DOHH2 (cell line): ENCODE measurements at regions not wholly inside any gene's neighbourhood (a gene's known extent, or its start where the extent isn't known, plus 50 kb on each side); places are given as distances from the start of the nearest gene placed in this dataset.

Experiments
- H3F3A ChIP-seq: fragments of 200-600 bp; sonication (generic), shearing (Covaris generic); 2 replicates; pipeline ENCODE4 v1.6.0; 2016; ENCODE audit warnings: antibody characterized with exemption, mild to moderate bottlenecking; ENCODE audit not compliant: control insufficient read depth, insufficient read depth
- H3K27ac ChIP-seq: fragments of 200-600 bp; sonication (generic); 2 replicates; pipeline ENCODE4 v1.5.1; 2014; ENCODE audit warnings: low read depth, mild to moderate bottlenecking, low read length, moderate library complexity
- H3K27me3 ChIP-seq: fragments of 200-600 bp; sonication (generic); 2 replicates; pipeline ENCODE4 v1.6.1; 2014; ENCODE audit warnings: mild to moderate bottlenecking, low read length, mixed read lengths; ENCODE audit not compliant: control insufficient read depth
- H3K36me3 ChIP-seq: fragments of 200-600 bp; sonication (generic); 2 replicates; pipeline ENCODE4 v1.6.1; 2014; ENCODE audit warnings: mild to moderate bottlenecking, low read length, moderate library complexity, mixed read lengths; ENCODE audit not compliant: control insufficient read depth
- H3K4me1 ChIP-seq: fragments of 200-600 bp; sonication (generic); 2 replicates; pipeline ENCODE4 v1.6.1; 2014; ENCODE audit warnings: mild to moderate bottlenecking, low read length, mixed read lengths; ENCODE audit not compliant: control insufficient read depth
- H3K4me2 ChIP-seq: fragments of 200-600 bp; sonication (generic); 2 replicates; pipeline ENCODE4 v1.6.0; 2014; ENCODE audit warnings: mild to moderate bottlenecking, low read length, moderate library complexity
- H3K4me3 ChIP-seq: fragments of 200-600 bp; sonication (generic); 2 replicates; pipeline ENCODE4 v1.5.1; 2014; ENCODE audit warnings: mild to moderate bottlenecking, low read length, mixed read lengths
- H3K79me2 ChIP-seq: fragments of 200-600 bp; sonication (generic); 2 replicates; pipeline ENCODE4 v1.6.1; 2014; ENCODE audit warnings: mild to moderate bottlenecking, low read length, mixed read lengths; ENCODE audit not compliant: control insufficient read depth
- H3K9me2 ChIP-seq: fragments of 200-600 bp; sonication (generic); replicated peaks from 2 replicates; pipeline ENCODE4 v1.6.1; 2014; ENCODE audit warnings: mild to moderate bottlenecking, low read length, mixed read lengths; ENCODE audit not compliant: control insufficient read depth
- H3K9me3 ChIP-seq: fragments of 200-600 bp; sonication (generic); 2 replicates; pipeline ENCODE4 v1.6.1; 2014; ENCODE audit warnings: antibody characterized with exemption, low read length, mixed read lengths; ENCODE audit not compliant: control insufficient read depth, insufficient read depth
- H4K20me1 ChIP-seq: fragments of 200-600 bp; sonication (generic); 2 replicates; pipeline ENCODE4 v1.6.0; 2014; ENCODE audit warnings: low read depth, mild to moderate bottlenecking, antibody characterized with exemption, low read length, moderate library complexity; ENCODE audit not compliant: control insufficient read depth, insufficient read depth
- CTCF ChIP-seq: fragments of 200-600 bp; sonication (generic); IDR thresholded peaks from one replicate; pipeline ENCODE4 v1.5.1; 2014; ENCODE audit warnings: antibody characterized with exemption, mild to moderate bottlenecking, low read depth, low read length; ENCODE audit not compliant: poor library complexity, severe bottlenecking
- EZH2phosphoT487 ChIP-seq: fragments of 200-600 bp; sonication (generic); IDR thresholded peaks from 2 replicates; pipeline ENCODE4 v1.6.1; 2017; ENCODE audit warnings: borderline replicate concordance, mild to moderate bottlenecking, antibody characterized with exemption, low read length, moderate library complexity, mixed read lengths

GRCh38 chr1:112070677-112071076 is 81.2 kb upstream of the KCND3 start:
- no peaks in the 10 kb centered on the region for H3K79me2 ChIP-seq
- H4K20me1 ChIP-seq: no peaks in the 10 kb centered on the region
- no peak overlapping the region for H3K4me2 ChIP-seq
- no peak overlapping the region for H3K27ac ChIP-seq
- no peaks in the 10 kb centered on the region for H3K9me2 ChIP-seq
- TF ChIP-seq CTCF: no peak
- no peak for TF ChIP-seq EZH2phosphoT487
- no peaks in the 10 kb centered on the region for H3K36me3 ChIP-seq
- no peak overlapping the region for H3K4me3 ChIP-seq
- H3K4me1 ChIP-seq: no peaks in the 10 kb centered on the region
- H3K9me3 ChIP-seq: no peaks in the 10 kb centered on the region
- no peaks in the 10 kb centered on the region for H3F3A ChIP-seq
- no peaks in the 10 kb centered on the region for H3K27me3 ChIP-seq

GRCh38 chr1:112074711-112075110 is 85.2 kb upstream of the KCND3 start:
- H3K4me2 ChIP-seq: no peak overlapping the region
- no peaks in the 10 kb centered on the region for H4K20me1 ChIP-seq
- H3F3A ChIP-seq: no peaks in the 10 kb centered on the region
- no peak overlapping the region for H3K27ac ChIP-seq
- H3K4me3 ChIP-seq: no peak overlapping the region
- no peaks in the 10 kb centered on the region for H3K9me2 ChIP-seq
- no peaks in the 10 kb centered on the region for H3K4me1 ChIP-seq
- no peaks in the 10 kb centered on the region; the same call in 1 of the 2 replicates for H3K27me3 ChIP-seq
- no peaks in the 10 kb centered on the region for H3K79me2 ChIP-seq
- H3K9me3 ChIP-seq: no peaks in the 10 kb centered on the region
- no peaks in the 10 kb centered on the region for H3K36me3 ChIP-seq
- TF ChIP-seq EZH2phosphoT487 (no peak), CTCF (no peak)

GRCh38 chr1:112075566-112075965 is 86.1 kb upstream of the KCND3 start:
- TF ChIP-seq EZH2phosphoT487: no peak
- no peak for TF ChIP-seq CTCF
- no peaks in the 10 kb centered on the region for H3K4me1 ChIP-seq

More at GRCh38 chr1:112075566-112075965, 86.1 kb upstream of the KCND3 start:
- Histone ChIP-seq H3K27ac (no peak overlapping the region), H3K9me2 (no peaks in the 10 kb centered on the region), H3K4me2 (no peak overlapping the region), H3K4me3 (no peak overlapping the region), H3K79me2 (no peaks in the 10 kb centered on the region), H3K27me3 (no peaks in the 10 kb centered on the region; the same call in 1 of the 2 replicates), H3F3A (no peaks in the 10 kb centered on the region), H4K20me1 (no peaks in the 10 kb centered on the region), H3K36me3 (no peaks in the 10 kb centered on the region), H3K9me3 (no peaks in the 10 kb centered on the region)
